ENCODE measurements at regions not wholly inside any gene's neighbourhood (a gene's known extent, or its start where the extent isn't known, plus 50 kb on each side); places are given as distances from the start of the nearest gene placed in this dataset.

DNA sequence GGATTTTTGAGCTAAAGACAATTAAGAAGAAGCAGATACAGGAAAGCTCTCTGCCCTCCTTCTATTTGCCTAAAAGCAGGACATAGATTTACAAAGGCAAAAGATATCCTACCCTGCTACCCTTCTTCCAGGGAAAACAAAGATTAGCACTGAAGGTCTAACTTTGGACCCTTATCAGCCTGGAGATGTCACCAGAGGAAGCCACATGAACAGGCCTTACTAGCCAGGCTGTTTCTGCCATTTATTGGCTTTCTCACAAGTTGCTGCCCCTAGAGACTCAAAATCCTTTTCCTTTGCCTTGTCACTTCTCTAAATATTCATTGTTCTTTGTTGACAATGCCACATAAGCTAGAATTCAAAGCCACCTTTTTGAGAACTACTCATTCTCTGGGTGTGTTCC is 147.3 kb downstream of the B3GNT2 start:
- H3K27me3 ChIP-seq: no peaks in the 10 kb centered on the region
- TF ChIP-seq CTCF (IDR thresholded peaks at IDR 0.05): no peak
- H3K4me3 ChIP-seq: no peak overlapping the region
- H3K36me3 ChIP-seq: no peaks in the 10 kb centered on the region
- DNase-seq (no peak), ATAC-seq (peak in 1 of 8 donors; percentile 33)
- intact Hi-C loops (cut with DNase I): loop anchor here in 1 of 10 donors (10.0 kb wide), 1 partner anchor 148 kb away; the partner anchor contains the start of gene B3GNT2
- H3K9me3 ChIP-seq: no peaks in the 10 kb centered on the region
- peaks cover 0 to 35% (median 15%) of the 10 kb centered on the region in 9 donors for H3K4me1 ChIP-seq
- H3K27ac ChIP-seq: peak overlapping the region in 3 of 10 donors; percentile 2 to 51 (median 16)

- Histone ChIP-seq H3K4me3 (no peak overlapping the region), H3K27me3 (no peaks in the 10 kb centered on the region), H3K36me3 (no peaks in the 10 kb centered on the region), H3K4me1 (peaks cover 0 to 35% (median 15%) of the 10 kb centered on the region in 9 donors), H3K9me3 (no peaks in the 10 kb centered on the region), H3K27ac (peak overlapping the region in 8 of 10 donors; percentile 1 to 59 (median 44))
- intact Hi-C loops (cut with DNase I): loop anchor here in 2 of 10 donors (1.0 to 10.0 kb wide), 2 partner anchors 19 to 146 kb away; partner anchors contain the start of gene B3GNT2 (in 1 of the 2)
- DNase-seq (peak; percentile 46 to 48), ATAC-seq (peak in 7 of 8 donors; percentile 51 to 99 (median 91))
- TF ChIP-seq CTCF (IDR thresholded peaks at IDR 0.05): no peak
- 32 to 44% methylated on average over 4 of the region's 4 CpGs for WGBS, 2 donors
Measured at GRCh38 chr2:62340994-62341484, 145.1 kb downstream of the B3GNT2 start.

DNA sequence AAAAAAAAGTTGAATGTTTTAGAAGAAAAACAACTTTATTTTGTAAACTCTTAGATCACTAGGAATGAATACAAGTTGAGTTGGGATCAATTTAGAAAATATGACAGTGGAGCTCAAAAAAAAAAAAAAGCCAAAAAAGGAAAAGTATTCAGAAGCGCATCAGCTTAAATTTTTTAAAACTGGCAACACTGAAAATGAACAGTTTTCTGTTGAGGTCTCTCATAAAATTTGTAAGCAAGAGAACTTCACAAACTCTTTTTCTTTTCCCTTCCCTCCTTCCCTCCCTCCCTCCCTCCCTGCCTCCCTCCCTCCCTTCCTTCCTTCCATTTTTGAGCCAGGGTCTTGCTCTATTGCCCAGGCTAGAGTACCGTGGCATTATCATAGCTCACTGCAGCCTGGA is 143.9 kb downstream of the B3GNT2 start:
- Histone ChIP-seq H3K4me1 (peaks cover 0 to 35% (median 15%) of the 10 kb centered on the region in 9 donors), H3K36me3 (no peaks in the 10 kb centered on the region), H3K9me3 (no peaks in the 10 kb centered on the region), H3K27ac (no peak overlapping the region), H3K27me3 (no peaks in the 10 kb centered on the region), H3K4me3 (no peak overlapping the region)
- intact Hi-C loops (cut with DNase I): loop anchor here in 2 of 10 donors (1.0 to 10.0 kb wide), 2 partner anchors 18 to 145 kb away; partner anchors contain the start of gene B3GNT2 (in 1 of the 2)
- TF ChIP-seq CTCF (IDR thresholded peaks at IDR 0.05): no peak
- DNase-seq (no peak), ATAC-seq (no peak)
- 86 to 100% methylated on average over 2 of the region's 2 CpGs for WGBS, 2 donors

GRCh38 chr2:62339413-62339812 is 143.5 kb downstream of the B3GNT2 start:
- no peaks in the 10 kb centered on the region for H3K27me3 ChIP-seq
- H3K9me3 ChIP-seq: no peaks in the 10 kb centered on the region
- H3K4me3 ChIP-seq: no peak overlapping the region
- H3K36me3 ChIP-seq: no peaks in the 10 kb centered on the region
- no peak overlapping the region for H3K27ac ChIP-seq
- 92 to 95% methylated on average over 2 of the region's 2 CpGs for WGBS, 2 donors
- TF ChIP-seq CTCF (IDR thresholded peaks at IDR 0.05): peak in 2 of 9 donors; percentile 11 to 23
- intact Hi-C loops (cut with DNase I): no loop called here
- ATAC-seq: no peak
- DNase-seq: no peak
- peaks cover 0 to 35% (median 15%) of the 10 kb centered on the region in 9 donors for H3K4me1 ChIP-seq

Measured in heart right ventricle (tissue), 16 donors.